Liver (tissue), 8 donors: ENCODE measurements at regions not wholly inside any gene's neighbourhood (a gene's known extent, or its start where the extent isn't known, plus 50 kb on each side); places are given as distances from the start of the nearest gene placed in this dataset.

Source experiments
- DNase-seq: peaks from one replicate; pipeline ENCODE4 v3.0.0-alpha.2; 2017; ENCODE audit warnings: low spot score
- H3K27ac ChIP-seq, 2 donors: one replicate each; pipeline ENCODE4 v1.7.0; 2013; ENCODE audit warnings: inconsistent platforms in 2 of 2, low read length in 2 of 2, control low read depth in 1 of 2, low read depth in 1 of 2, mild to moderate bottlenecking in 1 of 2
- H3K27me3 ChIP-seq, 4 donors: one replicate each; pipeline versions ENCODE4 v1.6.1 to v1.7.0; 2013; ENCODE audit warnings: low read length in 3 of 4, inconsistent platforms in 1 of 4, mild to moderate bottlenecking in 1 of 4, moderate library complexity in 1 of 4; ENCODE audit not compliant: control insufficient read depth in 4 of 4, insufficient read depth in 4 of 4
- H3K36me3 ChIP-seq, 4 donors: one replicate each; pipeline versions ENCODE4 v1.6.1 to v1.7.0; 2013; ENCODE audit warnings: low read length in 3 of 4, mild to moderate bottlenecking in 3 of 4, low read depth in 1 of 4, moderate library complexity in 1 of 4; ENCODE audit not compliant: control insufficient read depth in 4 of 4, insufficient read depth in 3 of 4
- H3K4me1 ChIP-seq, 4 donors: one replicate each; pipeline versions ENCODE4 v1.6.1 to v1.7.0; 2013; ENCODE audit warnings: low read length in 3 of 4, mild to moderate bottlenecking in 3 of 4, moderate library complexity in 1 of 4; ENCODE audit not compliant: control insufficient read depth in 4 of 4, insufficient read depth in 4 of 4
- H3K4me3 ChIP-seq, 3 donors: one replicate each; pipeline versions ENCODE4 v1.6.1 to v1.7.0; 2013; ENCODE audit warnings: low read length in 3 of 3, control low read depth in 1 of 3, low read depth in 1 of 3, mild to moderate bottlenecking in 1 of 3
- H3K9ac ChIP-seq, 2 donors: one replicate each; pipeline ENCODE4 v1.7.0; 2013; ENCODE audit warnings: low read length in 2 of 2, mild to moderate bottlenecking in 2 of 2, moderate library complexity in 2 of 2, control low read depth in 1 of 2, low read depth in 1 of 2
- H3K9me3 ChIP-seq, 4 donors: one replicate each; pipeline versions ENCODE4 v1.6.1 to v1.7.0; 2013; ENCODE audit warnings: low read length in 3 of 4; ENCODE audit not compliant: control insufficient read depth in 4 of 4
- ATF3 ChIP-seq: IDR thresholded peaks from 2 replicates; pipeline ENCODE4 v1.6.1; 2016; ENCODE audit warnings: antibody characterized with exemption
- CTCF ChIP-seq: fragments of 150-350 bp; IDR thresholded peaks from 2 replicates; pipeline ENCODE4 v1.5.1; 2017; ENCODE audit warnings: improper control_type of control experiment, low read depth, low read length; ENCODE audit not compliant: missing input control
- EGR1 ChIP-seq, 2 donors: IDR thresholded peaks; 2 replicates each; pipeline ENCODE4 v1.6.1; 2016 to 2018; ENCODE audit warnings: antibody characterized with exemption in 2 of 2, low read depth in 2 of 2
- FOXA1 ChIP-seq: IDR thresholded peaks from 2 replicates; pipeline ENCODE4 v1.6.1; 2016; ENCODE audit warnings: antibody characterized with exemption
- FOXA2 ChIP-seq: IDR thresholded peaks from 2 replicates; pipeline ENCODE4 v1.6.1; 2016; ENCODE audit warnings: antibody characterized with exemption
- GABPA ChIP-seq, 2 donors: IDR thresholded peaks in 1 of 2; conservative IDR thresholded peaks in 1 of 2; 2 replicates each; pipeline ENCODE4 v1.6.1; 2016; ENCODE audit warnings: antibody characterized with exemption in 2 of 2, mild to moderate bottlenecking in 1 of 2, moderate library complexity in 1 of 2
- HNF4A ChIP-seq, 2 donors: conservative IDR thresholded peaks; 2 replicates each; pipeline ENCODE4 v1.6.1; 2016; ENCODE audit warnings: antibody characterized with exemption in 2 of 2, mild to moderate bottlenecking in 2 of 2
- HNF4G ChIP-seq: IDR thresholded peaks from 2 replicates; pipeline ENCODE4 v1.6.1; 2016; ENCODE audit warnings: antibody characterized with exemption
- JUND ChIP-seq, 2 donors: IDR thresholded peaks; 2 replicates each; pipeline ENCODE4 v1.6.1; 2016; ENCODE audit warnings: antibody characterized with exemption in 2 of 2
- MAX ChIP-seq: IDR thresholded peaks from 2 replicates; pipeline ENCODE4 v1.6.1; 2016; ENCODE audit warnings: antibody characterized with exemption
- NR2F2 ChIP-seq: IDR thresholded peaks from 2 replicates; pipeline ENCODE4 v1.6.1; 2016; ENCODE audit warnings: antibody characterized with exemption
- RAD21 ChIP-seq, 2 donors: IDR thresholded peaks; 2 replicates each; pipeline ENCODE4 v1.6.1; 2016; ENCODE audit warnings: antibody characterized with exemption in 2 of 2, mild to moderate bottlenecking in 2 of 2
- REST ChIP-seq: IDR thresholded peaks from 2 replicates; pipeline ENCODE4 v1.6.1; 2016; ENCODE audit warnings: antibody characterized with exemption, mild to moderate bottlenecking
- RXRA ChIP-seq, 2 donors: IDR thresholded peaks; 2 replicates each; pipeline ENCODE4 v1.6.1; 2017 to 2018; ENCODE audit warnings: antibody characterized with exemption in 2 of 2, mild to moderate bottlenecking in 1 of 2
- SP1 ChIP-seq: IDR thresholded peaks from 2 replicates; pipeline ENCODE4 v1.6.1; 2018; ENCODE audit warnings: antibody characterized with exemption, mild to moderate bottlenecking
- TAF1 ChIP-seq: conservative IDR thresholded peaks from 2 replicates; pipeline ENCODE4 v1.6.1; 2016; ENCODE audit warnings: antibody characterized with exemption, mild to moderate bottlenecking
- YY1 ChIP-seq: IDR thresholded peaks from 2 replicates; pipeline ENCODE4 v1.6.1; 2016; ENCODE audit warnings: antibody characterized with exemption, mild to moderate bottlenecking
- ZBTB33 ChIP-seq: IDR thresholded peaks from 2 replicates; pipeline ENCODE4 v1.6.1; 2016; ENCODE audit warnings: antibody characterized with exemption
- WGBS: extraction: QIAGEN DNeasy Blood & Tissue Kit; methylation state at CpG from one replicate; pipeline ENCODE4 v1.1.7; 2013; 5-methylcytosine and 5-hydroxymethylcytosine counted together
- donor health status: healthy.
- donor health status: healthy.
- donor health status: healthy.
- donor health status: healthy.
- donor health status: healthy.

GRCh38 chr7:31284106-31284505, 56.4 kb downstream of the NEUROD6 start:
- no peaks in the 10 kb centered on the region for H3K36me3 ChIP-seq
- H3K9me3 ChIP-seq, result no peaks in the 10 kb centered on the region
- 47% methylated on average over 4 of the region's 4 CpGs for WGBS
- H3K27me3 ChIP-seq, result no peaks in the 10 kb centered on the region
- TF ChIP-seq MAX (no peak), NR2F2 (no peak), ATF3 (no peak), CTCF (no peak), FOXA2 (no peak), GABPA (IDR thresholded peaks at IDR 0.05 in 1 of 2, conservative IDR thresholded peaks at IDR 0.05 in 1 of 2) (no peak), SP1 (no peak), YY1 (no peak), JUND (IDR thresholded peaks at IDR 0.05) (no peak), REST (no peak), RXRA (IDR thresholded peaks at IDR 0.05) (no peak), FOXA1 (no peak), EGR1 (IDR thresholded peaks at IDR 0.05; ENCODE audit: low read depth in 2 of 2) (no peak), TAF1 (no peak), RAD21 (IDR thresholded peaks at IDR 0.05) (no peak), HNF4A (conservative IDR thresholded peaks at IDR 0.05) (no peak), ZBTB33 (no peak), HNF4G (no peak)
- no peak for DNase-seq
- no peak overlapping the region for H3K4me3 ChIP-seq
- no peaks in the 10 kb centered on the region for H3K4me1 ChIP-seq
- H3K9ac ChIP-seq, result no peak overlapping the region
- no peak overlapping the region for H3K27ac ChIP-seq
